ENCODE measurements at regions not wholly inside any gene's neighbourhood (a gene's known extent, or its start where the extent isn't known, plus 50 kb on each side); places are given as distances from the start of the nearest gene placed in this dataset.
"Not testable (repeated sequence)": the region's sequence is repeated elsewhere in the genome, so short reads cannot be mapped to it uniquely, and the experiment has no call there.

GRCh38 chr5:117801583-117801982 is 1186.8 kb downstream of the DTWD2 start:
- DNase-seq (ENCODE audit: low spot score) = no peak

- DNase-seq (ENCODE audit: low spot score) = peak; percentile 71
These were observed 1188.1 kb downstream of the DTWD2 start for GRCh38 chr5:117800261-117800660.

- DNase-seq (ENCODE audit: low spot score) = no peak
These were observed 1193.5 kb downstream of the DTWD2 start for GRCh38 chr5:117794847-117795246.

GRCh38 chr5:117793963-117794362 is 1194.4 kb downstream of the DTWD2 start:
- no peak for DNase-seq (ENCODE audit: low spot score)

GRCh38 chr5:117792476-117792875 is 1195.9 kb downstream of the DTWD2 start:
- no peak for DNase-seq (ENCODE audit: low spot score)

GRCh38 chr5:117788596-117788995 is 1199.8 kb downstream of the DTWD2 start:
- no peak for DNase-seq (ENCODE audit: low spot score)

- DNase-seq (ENCODE audit: low spot score) = no peak
These were observed 1204.5 kb upstream of the SEMA6A start for GRCh38 chr5:117779171-117779570.

- no peak for DNase-seq (ENCODE audit: low spot score)
These were observed 1202.4 kb upstream of the SEMA6A start for GRCh38 chr5:117776977-117777376.

- DNase-seq (ENCODE audit: low spot score) = no peak
These were observed 1195.3 kb upstream of the SEMA6A start for GRCh38 chr5:117769877-117770276.

GRCh38 chr5:117763271-117763670 is 1188.6 kb upstream of the SEMA6A start:
- DNase-seq (ENCODE audit: low spot score) = no peak

- DNase-seq (ENCODE audit: low spot score) = no peak
These were observed 1186.6 kb upstream of the SEMA6A start for GRCh38 chr5:117761186-117761585.

- no peak for DNase-seq (ENCODE audit: low spot score)
These were observed 1185.4 kb upstream of the SEMA6A start for GRCh38 chr5:117759849-117760499.

- DNase-seq (ENCODE audit: low spot score) = no peak
These were observed 1177.8 kb upstream of the SEMA6A start for GRCh38 chr5:117752403-117752802.

- no peak for DNase-seq (ENCODE audit: low spot score)
These were observed 1173.7 kb upstream of the SEMA6A start for GRCh38 chr5:117748336-117748735.

GRCh38 chr5:117743337-117743736 is 1168.7 kb upstream of the SEMA6A start:
- DNase-seq (ENCODE audit: low spot score) = no peak

GRCh38 chr5:117741655-117742206 is 1167.1 kb upstream of the SEMA6A start:
- DNase-seq (ENCODE audit: low spot score) = no peak

GRCh38 chr5:117740268-117740667 is 1165.6 kb upstream of the SEMA6A start:
- no peak for DNase-seq (ENCODE audit: low spot score)

- DNase-seq (ENCODE audit: low spot score) = no peak
These were observed 1163.9 kb upstream of the SEMA6A start for GRCh38 chr5:117738571-117738970.

- no peak for DNase-seq (ENCODE audit: low spot score)
These were observed 1162.1 kb upstream of the SEMA6A start for GRCh38 chr5:117736698-117737097.

GRCh38 chr5:117734056-117734455 is 1159.4 kb upstream of the SEMA6A start:
- no peak for DNase-seq (ENCODE audit: low spot score)

GRCh38 chr5:117733051-117733450 is 1158.4 kb upstream of the SEMA6A start:
- no peak for DNase-seq (ENCODE audit: low spot score)

GRCh38 chr5:117732264-117732663 is 1157.6 kb upstream of the SEMA6A start:
- no peak for DNase-seq (ENCODE audit: low spot score)

GRCh38 chr5:117731446-117731845 is 1156.8 kb upstream of the SEMA6A start:
- DNase-seq (ENCODE audit: low spot score) = peak; percentile 31

- not testable (repeated sequence) for DNase-seq (ENCODE audit: low spot score)
These were observed 1146.2 kb upstream of the SEMA6A start for GRCh38 chr5:117720784-117721183.
